OCI-LY7 (cell line): ENCODE measurements at regions not wholly inside any gene's neighbourhood (a gene's known extent, or its start where the extent isn't known, plus 50 kb on each side); places are given as distances from the start of the nearest gene placed in this dataset.

Experiments
- EZH2phosphoT487 ChIP-seq: fragments of 200-600 bp; sonication (generic); IDR thresholded peaks from 2 replicates; pipeline ENCODE4 v1.6.1; 2018; ENCODE audit warnings: low read depth, borderline replicate concordance, mild to moderate bottlenecking, mixed run types, antibody characterized with exemption, low read length, moderate library complexity, mixed read lengths
- TF ChIP-seq, protein P1 (sequence below): fragments of 200-600 bp; sonication (generic); conservative IDR thresholded peaks from 2 replicates; pipeline ENCODE4 v1.5.1; 2014; ENCODE audit warnings: mild to moderate bottlenecking, antibody characterized with exemption, low read length, moderate library complexity, mixed read lengths

DNA sequence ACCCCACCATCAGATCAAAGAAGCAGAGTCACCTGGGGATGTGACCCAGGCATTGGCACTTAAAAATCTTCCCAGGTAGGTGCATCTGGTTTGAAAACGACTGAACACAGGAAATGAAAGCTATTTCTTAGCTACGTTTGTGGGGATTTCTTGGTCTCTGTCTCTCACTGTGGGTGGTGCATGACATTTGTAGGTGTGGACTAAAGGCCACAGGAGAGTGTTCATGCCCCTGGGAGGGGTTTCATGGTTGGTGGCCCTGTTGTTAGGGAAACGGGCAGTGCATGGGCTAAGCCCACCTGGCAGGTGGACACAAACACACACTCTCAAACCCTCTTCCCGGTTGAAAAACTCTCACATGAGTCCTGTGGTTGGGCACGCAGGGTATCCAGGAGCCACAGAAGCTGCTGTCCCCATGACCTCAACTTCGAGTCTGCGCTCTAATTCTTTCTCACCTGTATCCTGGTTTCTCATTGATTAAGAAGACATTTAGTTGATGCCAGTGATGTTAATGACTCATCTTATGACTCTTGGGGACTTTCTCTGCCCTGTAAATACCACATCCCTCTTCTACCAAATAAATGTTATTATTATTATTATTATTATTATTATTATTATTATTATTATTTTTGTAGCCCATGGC lies 119.4 kb downstream of the MRPS6 start:
- TF ChIP-seq, protein P1, sequence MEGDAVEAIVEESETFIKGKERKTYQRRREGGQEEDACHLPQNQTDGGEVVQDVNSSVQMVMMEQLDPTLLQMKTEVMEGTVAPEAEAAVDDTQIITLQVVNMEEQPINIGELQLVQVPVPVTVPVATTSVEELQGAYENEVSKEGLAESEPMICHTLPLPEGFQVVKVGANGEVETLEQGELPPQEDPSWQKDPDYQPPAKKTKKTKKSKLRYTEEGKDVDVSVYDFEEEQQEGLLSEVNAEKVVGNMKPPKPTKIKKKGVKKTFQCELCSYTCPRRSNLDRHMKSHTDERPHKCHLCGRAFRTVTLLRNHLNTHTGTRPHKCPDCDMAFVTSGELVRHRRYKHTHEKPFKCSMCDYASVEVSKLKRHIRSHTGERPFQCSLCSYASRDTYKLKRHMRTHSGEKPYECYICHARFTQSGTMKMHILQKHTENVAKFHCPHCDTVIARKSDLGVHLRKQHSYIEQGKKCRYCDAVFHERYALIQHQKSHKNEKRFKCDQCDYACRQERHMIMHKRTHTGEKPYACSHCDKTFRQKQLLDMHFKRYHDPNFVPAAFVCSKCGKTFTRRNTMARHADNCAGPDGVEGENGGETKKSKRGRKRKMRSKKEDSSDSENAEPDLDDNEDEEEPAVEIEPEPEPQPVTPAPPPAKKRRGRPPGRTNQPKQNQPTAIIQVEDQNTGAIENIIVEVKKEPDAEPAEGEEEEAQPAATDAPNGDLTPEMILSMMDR: no peak
- TF ChIP-seq EZH2phosphoT487: no peak
